H1 (cell line): ENCODE measurements at regions not wholly inside any gene's neighbourhood (a gene's known extent, or its start where the extent isn't known, plus 50 kb on each side); places are given as distances from the start of the nearest gene placed in this dataset.

ENCODE experiments used
- USF2 ChIP-seq: IDR thresholded peaks from 2 replicates; pipeline ENCODE4 v1.6.1; 2011; ENCODE audit warnings: low read length, improper control_type of control experiment
- TF ChIP-seq, protein P1 (sequence below): IDR thresholded peaks from 2 replicates; pipeline ENCODE4 v1.6.1; 2012; ENCODE audit warnings: inconsistent platforms

DNA sequence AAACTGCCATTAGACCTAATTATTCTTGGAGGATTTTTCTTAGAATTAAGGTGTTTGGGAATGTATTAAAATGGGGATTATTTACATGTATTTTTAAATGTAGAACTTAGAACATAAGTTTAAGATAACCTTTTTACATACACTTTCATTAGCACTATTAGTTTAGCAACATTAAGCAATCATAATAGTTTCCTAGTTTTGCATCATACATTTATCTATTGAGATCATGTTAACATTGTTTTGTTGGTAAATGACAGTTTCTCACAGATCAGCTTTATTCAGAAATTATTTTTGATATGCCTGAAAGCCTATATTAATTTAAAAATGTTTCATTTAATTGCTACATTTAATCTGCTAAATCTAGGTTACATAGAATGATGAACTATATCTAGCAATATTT, 189.7 kb upstream of the PPP1R3A start (continued):
- TF ChIP-seq USF2, result no peak
- TF ChIP-seq, protein P1, sequence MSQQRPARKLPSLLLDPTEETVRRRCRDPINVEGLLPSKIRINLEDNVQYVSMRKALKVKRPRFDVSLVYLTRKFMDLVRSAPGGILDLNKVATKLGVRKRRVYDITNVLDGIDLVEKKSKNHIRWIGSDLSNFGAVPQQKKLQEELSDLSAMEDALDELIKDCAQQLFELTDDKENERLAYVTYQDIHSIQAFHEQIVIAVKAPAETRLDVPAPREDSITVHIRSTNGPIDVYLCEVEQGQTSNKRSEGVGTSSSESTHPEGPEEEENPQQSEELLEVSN, result no peak
